ENCODE measurements at regions not wholly inside any gene's neighbourhood (a gene's known extent, or its start where the extent isn't known, plus 50 kb on each side); places are given as distances from the start of the nearest gene placed in this dataset.

- TF ChIP-seq EZH2 (IDR thresholded peaks at IDR 0.05; ENCODE audit: low read depth, unreplicated experiment), result no peak
- TF ChIP-seq JUNB (IDR thresholded peaks at IDR 0.05; ENCODE audit: unreplicated experiment), result no peak
- no peak for TF ChIP-seq STAT1 (IDR thresholded peaks at IDR 0.05; ENCODE audit: unreplicated experiment)
- TF ChIP-seq, protein P1, sequence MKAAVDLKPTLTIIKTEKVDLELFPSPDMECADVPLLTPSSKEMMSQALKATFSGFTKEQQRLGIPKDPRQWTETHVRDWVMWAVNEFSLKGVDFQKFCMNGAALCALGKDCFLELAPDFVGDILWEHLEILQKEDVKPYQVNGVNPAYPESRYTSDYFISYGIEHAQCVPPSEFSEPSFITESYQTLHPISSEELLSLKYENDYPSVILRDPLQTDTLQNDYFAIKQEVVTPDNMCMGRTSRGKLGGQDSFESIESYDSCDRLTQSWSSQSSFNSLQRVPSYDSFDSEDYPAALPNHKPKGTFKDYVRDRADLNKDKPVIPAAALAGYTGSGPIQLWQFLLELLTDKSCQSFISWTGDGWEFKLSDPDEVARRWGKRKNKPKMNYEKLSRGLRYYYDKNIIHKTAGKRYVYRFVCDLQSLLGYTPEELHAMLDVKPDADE (IDR thresholded peaks at IDR 0.05), result no peak
- TF ChIP-seq, protein P2, sequence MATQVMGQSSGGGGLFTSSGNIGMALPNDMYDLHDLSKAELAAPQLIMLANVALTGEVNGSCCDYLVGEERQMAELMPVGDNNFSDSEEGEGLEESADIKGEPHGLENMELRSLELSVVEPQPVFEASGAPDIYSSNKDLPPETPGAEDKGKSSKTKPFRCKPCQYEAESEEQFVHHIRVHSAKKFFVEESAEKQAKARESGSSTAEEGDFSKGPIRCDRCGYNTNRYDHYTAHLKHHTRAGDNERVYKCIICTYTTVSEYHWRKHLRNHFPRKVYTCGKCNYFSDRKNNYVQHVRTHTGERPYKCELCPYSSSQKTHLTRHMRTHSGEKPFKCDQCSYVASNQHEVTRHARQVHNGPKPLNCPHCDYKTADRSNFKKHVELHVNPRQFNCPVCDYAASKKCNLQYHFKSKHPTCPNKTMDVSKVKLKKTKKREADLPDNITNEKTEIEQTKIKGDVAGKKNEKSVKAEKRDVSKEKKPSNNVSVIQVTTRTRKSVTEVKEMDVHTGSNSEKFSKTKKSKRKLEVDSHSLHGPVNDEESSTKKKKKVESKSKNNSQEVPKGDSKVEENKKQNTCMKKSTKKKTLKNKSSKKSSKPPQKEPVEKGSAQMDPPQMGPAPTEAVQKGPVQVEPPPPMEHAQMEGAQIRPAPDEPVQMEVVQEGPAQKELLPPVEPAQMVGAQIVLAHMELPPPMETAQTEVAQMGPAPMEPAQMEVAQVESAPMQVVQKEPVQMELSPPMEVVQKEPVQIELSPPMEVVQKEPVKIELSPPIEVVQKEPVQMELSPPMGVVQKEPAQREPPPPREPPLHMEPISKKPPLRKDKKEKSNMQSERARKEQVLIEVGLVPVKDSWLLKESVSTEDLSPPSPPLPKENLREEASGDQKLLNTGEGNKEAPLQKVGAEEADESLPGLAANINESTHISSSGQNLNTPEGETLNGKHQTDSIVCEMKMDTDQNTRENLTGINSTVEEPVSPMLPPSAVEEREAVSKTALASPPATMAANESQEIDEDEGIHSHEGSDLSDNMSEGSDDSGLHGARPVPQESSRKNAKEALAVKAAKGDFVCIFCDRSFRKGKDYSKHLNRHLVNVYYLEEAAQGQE (IDR thresholded peaks at IDR 0.05; ENCODE audit: unreplicated experiment), result no peak
Measured at GRCh38 chrX:116010939-116011338, 159.6 kb upstream of the AGTR2 start (continued).

GRCh38 chrX:116031331-116031730 is 139.2 kb upstream of the AGTR2 start:
- no peaks in the 10 kb centered on the region for H4K20me1 ChIP-seq (replicated peaks; ENCODE audit: insufficient read depth)
- H3K36me3 Mint-ChIP-seq (ENCODE audit: low read depth), result no peaks in the 10 kb centered on the region
- H2AFZ ChIP-seq, result no peak overlapping the region
- H3F3A ChIP-seq (replicated peaks; ENCODE audit: low read depth), result no peaks in the 10 kb centered on the region
- no peak overlapping the region for H3K27ac Mint-ChIP-seq
- no peak overlapping the region for H3K4me3 ChIP-seq
- H3K9me3 Mint-ChIP-seq, result peaks cover 11% of the 10 kb centered on the region; the same call in 2 of the 3 replicates
- no peaks in the 10 kb centered on the region for H3K27me3 ChIP-seq (ENCODE audit: insufficient read depth)
- H3K27me3 Mint-ChIP-seq (ENCODE audit: insufficient read depth, low read depth, poor library complexity), result no peaks in the 10 kb centered on the region
- no peaks in the 10 kb centered on the region for H3K4me1 ChIP-seq (ENCODE audit: insufficient read depth)
- H3K36me3 ChIP-seq (ENCODE audit: insufficient read depth), result no peaks in the 10 kb centered on the region
- no peak for DNase-seq (ENCODE audit: low spot score)
- H3K4me3 Mint-ChIP-seq, result no peak overlapping the region
- ATAC-seq, result no peak
- no peaks in the 10 kb centered on the region for H3K4me1 Mint-ChIP-seq
- H3K9me2 ChIP-seq (ENCODE audit: insufficient read depth), result no peaks in the 10 kb centered on the region
- no peaks in the 10 kb centered on the region for H3K79me2 ChIP-seq (replicated peaks; ENCODE audit: insufficient read depth)
- H3K27ac ChIP-seq (ENCODE audit: low read depth), result no peak overlapping the region
- H3K4me2 ChIP-seq, result no peak overlapping the region
- TF ChIP-seq ZNF462 (CRISPR knock-in tag; IDR thresholded peaks at IDR 0.05), result no peak
- no peak for TF ChIP-seq ZNF331 (CRISPR knock-in tag; IDR thresholded peaks at IDR 0.05; ENCODE audit: low read depth)
- no peak for TF ChIP-seq EZH2 (IDR thresholded peaks at IDR 0.05; ENCODE audit: low read depth, unreplicated experiment)
- TF ChIP-seq EZH2phosphoT487 (IDR thresholded peaks at IDR 0.05; ENCODE audit: unreplicated experiment), result no peak
- no peak for TF ChIP-seq CREB1 (CRISPR knock-in tag; IDR thresholded peaks at IDR 0.05; ENCODE audit: low read depth)
- TF ChIP-seq ZNF114 (CRISPR knock-in tag; IDR thresholded peaks at IDR 0.05), result no peak
- TF ChIP-seq JUNB (IDR thresholded peaks at IDR 0.05; ENCODE audit: unreplicated experiment), result no peak
- TF ChIP-seq NANOG (IDR thresholded peaks at IDR 0.05; ENCODE audit: borderline replicate concordance), result no peak
- no peak for TF ChIP-seq POLR2AphosphoS5 (IDR thresholded peaks at IDR 0.05; ENCODE audit: low read depth)
- TF ChIP-seq, protein P1 (IDR thresholded peaks at IDR 0.05), result no peak

Data from GM23338 (cell line).